ENCODE measurements at regions not wholly inside any gene's neighbourhood (a gene's known extent, or its start where the extent isn't known, plus 50 kb on each side); places are given as distances from the start of the nearest gene placed in this dataset.

DNA sequence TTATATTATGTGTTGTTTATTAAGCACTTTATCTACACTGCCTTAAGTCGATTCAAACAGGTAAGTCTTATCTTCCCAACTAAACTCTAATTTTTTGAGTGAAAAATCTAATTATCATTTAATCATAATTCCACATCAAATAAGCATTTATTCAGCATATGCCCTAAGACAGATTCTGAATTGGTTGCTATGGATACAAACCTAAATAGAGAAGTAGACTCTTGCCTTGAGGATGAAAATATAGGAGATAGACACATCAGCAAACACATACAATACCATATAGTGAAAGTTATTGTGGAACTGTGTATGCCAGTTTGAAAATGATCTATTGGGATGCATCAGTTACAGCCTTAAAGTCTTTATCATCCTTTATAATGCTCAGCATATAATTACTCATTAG is 1679.9 kb downstream of the SLITRK1 start:
- TF ChIP-seq, protein P1, sequence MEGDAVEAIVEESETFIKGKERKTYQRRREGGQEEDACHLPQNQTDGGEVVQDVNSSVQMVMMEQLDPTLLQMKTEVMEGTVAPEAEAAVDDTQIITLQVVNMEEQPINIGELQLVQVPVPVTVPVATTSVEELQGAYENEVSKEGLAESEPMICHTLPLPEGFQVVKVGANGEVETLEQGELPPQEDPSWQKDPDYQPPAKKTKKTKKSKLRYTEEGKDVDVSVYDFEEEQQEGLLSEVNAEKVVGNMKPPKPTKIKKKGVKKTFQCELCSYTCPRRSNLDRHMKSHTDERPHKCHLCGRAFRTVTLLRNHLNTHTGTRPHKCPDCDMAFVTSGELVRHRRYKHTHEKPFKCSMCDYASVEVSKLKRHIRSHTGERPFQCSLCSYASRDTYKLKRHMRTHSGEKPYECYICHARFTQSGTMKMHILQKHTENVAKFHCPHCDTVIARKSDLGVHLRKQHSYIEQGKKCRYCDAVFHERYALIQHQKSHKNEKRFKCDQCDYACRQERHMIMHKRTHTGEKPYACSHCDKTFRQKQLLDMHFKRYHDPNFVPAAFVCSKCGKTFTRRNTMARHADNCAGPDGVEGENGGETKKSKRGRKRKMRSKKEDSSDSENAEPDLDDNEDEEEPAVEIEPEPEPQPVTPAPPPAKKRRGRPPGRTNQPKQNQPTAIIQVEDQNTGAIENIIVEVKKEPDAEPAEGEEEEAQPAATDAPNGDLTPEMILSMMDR (conservative IDR thresholded peaks at IDR 0.05; ENCODE audit: low read depth, low read length) = no peak
- TF ChIP-seq EZH2 (IDR thresholded peaks at IDR 0.05; ENCODE audit: low read length, unreplicated experiment) = no peak
- TF ChIP-seq EZH2phosphoT487 (IDR thresholded peaks at IDR 0.05; ENCODE audit: borderline replicate concordance, low read length) = no peak
